CD14-positive monocyte (primary cell): ENCODE measurements at regions not wholly inside any gene's neighbourhood (a gene's known extent, or its start where the extent isn't known, plus 50 kb on each side); places are given as distances from the start of the nearest gene placed in this dataset.

Source experiments
- DNase-seq, 3 donors: peaks; one replicate each; pipeline ENCODE4 v3.0.0-alpha.2; 2011 to 2022
- H2AFZ ChIP-seq: 2 replicates; pipeline ENCODE4 v1.6.0; 2012; ENCODE audit warnings: mild to moderate bottlenecking, low read depth, low read length, inconsistent platforms; ENCODE audit not compliant: insufficient read depth, poor library complexity, severe bottlenecking
- H3K27ac ChIP-seq, 2 donors: 1 replicate in 1 of 2; 2 replicates in 1 of 2; pipeline ENCODE4 v1.5.1; 2012 to 2013; ENCODE audit warnings: low read length in 2 of 2, control low read depth in 1 of 2, inconsistent platforms in 1 of 2, low read depth in 1 of 2, mild to moderate bottlenecking in 1 of 2
- H3K27me3 ChIP-seq, 2 donors: one replicate each; pipeline versions ENCODE4 v1.6.0 to v1.6.1; 2011 to 2013; ENCODE audit warnings: low read length in 2 of 2; ENCODE audit not compliant: control insufficient read depth in 2 of 2, insufficient read depth in 2 of 2
- H3K36me3 ChIP-seq, 2 donors: replicated peaks in 1 of 2; 1 replicate in 1 of 2; 2 replicates in 1 of 2; pipeline versions ENCODE4 v1.5.1 to v1.6.1; 2012 to 2013; ENCODE audit warnings: low read length in 2 of 2, control low read depth in 1 of 2, inconsistent platforms in 1 of 2, mild to moderate bottlenecking in 1 of 2; ENCODE audit not compliant: insufficient read depth in 2 of 2, control insufficient read depth in 1 of 2
- H3K4me1 ChIP-seq, 2 donors: 1 replicate in 1 of 2; 2 replicates in 1 of 2; pipeline versions ENCODE4 v1.5.1 to v1.6.1; 2012 to 2013; ENCODE audit warnings: low read length in 2 of 2, control low read depth in 1 of 2, inconsistent platforms in 1 of 2, mild to moderate bottlenecking in 1 of 2, moderate library complexity in 1 of 2; ENCODE audit not compliant: insufficient read depth in 2 of 2, control insufficient read depth in 1 of 2
- H3K4me2 ChIP-seq: replicated peaks from 2 replicates; pipeline ENCODE3; 2012; ENCODE audit warnings: low read length, moderate library complexity, mild to moderate bottlenecking; ENCODE audit not compliant: poor library complexity, severe bottlenecking; ENCODE audit errors: extremely low read depth
- H3K4me3 ChIP-seq, 3 experiments: fragments of 200-600 bp in 1 of 3; sonication (generic) in 1 of 3; replicated peaks in 1 of 3; 1 replicate in 2 of 3; 2 replicates in 1 of 3; pipeline ENCODE4 v1.5.1; 2011 to 2013; ENCODE audit warnings: low read length in 3 of 3, mild to moderate bottlenecking in 3 of 3, control low read depth in 2 of 3, low read depth in 2 of 3, inconsistent platforms in 1 of 3, moderate library complexity in 1 of 3
- H3K79me2 ChIP-seq: 2 replicates; pipeline ENCODE4 v1.6.0; 2012; ENCODE audit warnings: mild to moderate bottlenecking, control low read depth, inconsistent platforms, low read length, moderate library complexity; ENCODE audit not compliant: insufficient read depth
- H3K9ac ChIP-seq: 2 replicates; pipeline ENCODE4 v1.6.0; 2017; ENCODE audit warnings: low read length, mild to moderate bottlenecking; ENCODE audit not compliant: insufficient read depth, poor library complexity, severe bottlenecking
- H3K9me3 ChIP-seq, 2 donors: replicated peaks in 1 of 2; 1 replicate in 1 of 2; 2 replicates in 1 of 2; pipeline versions ENCODE4 v1.5.1 to v1.6.1; 2012 to 2013; ENCODE audit warnings: low read length in 2 of 2, control low read depth in 1 of 2; ENCODE audit not compliant: control insufficient read depth in 1 of 2, insufficient read depth in 1 of 2
- H4K20me1 ChIP-seq: 2 replicates; pipeline ENCODE4 v1.6.0; 2012; ENCODE audit warnings: mild to moderate bottlenecking, low read length, control low read depth, moderate library complexity; ENCODE audit not compliant: insufficient read depth
- H3K27ac Mint-ChIP-seq, 7 donors: one replicate each; pipeline ENCODE4 v1.8.0; 2020; ENCODE audit warnings: mild to moderate bottlenecking in 7 of 7, mixed read lengths in 7 of 7, moderate library complexity in 6 of 7, inconsistent platforms in 2 of 7
- H3K27me3 Mint-ChIP-seq, 3 donors: one replicate each; pipeline ENCODE4 v1.8.0; 2021 to 2022; ENCODE audit warnings: low read depth in 3 of 3, mild to moderate bottlenecking in 3 of 3, mixed read lengths in 3 of 3, moderate library complexity in 3 of 3, inconsistent platforms in 1 of 3
- H3K36me3 Mint-ChIP-seq, 2 donors: one replicate each; pipeline ENCODE4 v1.8.0; 2020; ENCODE audit warnings: mixed read lengths in 2 of 2, inconsistent platforms in 1 of 2, mild to moderate bottlenecking in 1 of 2
- H3K4me1 Mint-ChIP-seq: one replicate; pipeline ENCODE4 v1.8.0; 2020; ENCODE audit warnings: mild to moderate bottlenecking, mixed read lengths
- H3K4me3 Mint-ChIP-seq, 2 donors: one replicate each; pipeline ENCODE4 v1.8.0; 2020; ENCODE audit warnings: mild to moderate bottlenecking in 2 of 2, mixed read lengths in 2 of 2, moderate library complexity in 1 of 2
- H3K9me3 Mint-ChIP-seq, 7 donors: one replicate each; pipeline ENCODE4 v1.8.0; 2020 to 2022; ENCODE audit warnings: mixed read lengths in 7 of 7, mild to moderate bottlenecking in 6 of 7, moderate library complexity in 6 of 7, inconsistent platforms in 2 of 7
- WGBS: methylation state at CpG from one replicate; pipeline ENCODE4 v1.1.5; 2013; ENCODE audit warnings: missing lambda C conversion rate; ENCODE audit not compliant: insufficient coverage; 5-methylcytosine and 5-hydroxymethylcytosine counted together
- intact Hi-C, 2 donors: fragments of 100-400 bp; cut with micrococcal nuclease; formaldehyde crosslinking; loops; one replicate each; pipeline versions ENCODE4 v1.15.0 to v1.15.1; 2023
- TF ChIP-seq, protein P1 (sequence below): fragments of 200-600 bp; IDR thresholded peaks from one replicate; pipeline ENCODE4 v1.8.0; 2022; ENCODE audit warnings: antibody characterized with exemption, mild to moderate bottlenecking

DNA sequence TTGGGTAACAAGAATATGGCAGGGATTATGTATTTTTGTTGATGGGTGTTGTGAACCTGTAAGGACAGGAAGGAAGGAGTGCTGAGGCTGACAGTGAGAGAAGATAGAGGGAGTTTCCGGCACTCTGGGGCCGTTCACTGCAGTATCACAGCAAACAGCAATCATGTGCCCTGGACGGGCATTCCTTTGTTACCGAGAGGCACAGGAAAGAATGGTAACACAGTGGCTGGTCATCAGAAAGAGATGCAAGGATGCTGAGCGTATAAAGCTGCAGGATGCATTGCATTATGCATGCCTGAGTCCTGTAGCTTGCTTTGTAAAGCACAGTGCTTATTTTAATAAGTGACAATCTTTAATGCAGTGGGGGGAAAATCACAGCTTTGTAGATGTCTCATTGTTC lies 286.8 kb downstream of the RPS24 start:
- H4K20me1 ChIP-seq, result no peaks in the 10 kb centered on the region
- DNase-seq, result no peak
- H3K27ac ChIP-seq, result no peak overlapping the region
- Mint-ChIP-seq H3K9me3 (peaks cover under 1 to 15% (median 8%) of the 10 kb centered on the region in 7 donors), H3K36me3 (no peaks in the 10 kb centered on the region), H3K4me3 (no peak overlapping the region), H3K4me1 (no peaks in the 10 kb centered on the region), H3K27ac (peak overlapping the region in 1 of 7 donors; percentile 17), H3K27me3 (peaks cover 2 to 4% (median 3%) of the 10 kb centered on the region in 3 donors)
- TF ChIP-seq, protein P1, sequence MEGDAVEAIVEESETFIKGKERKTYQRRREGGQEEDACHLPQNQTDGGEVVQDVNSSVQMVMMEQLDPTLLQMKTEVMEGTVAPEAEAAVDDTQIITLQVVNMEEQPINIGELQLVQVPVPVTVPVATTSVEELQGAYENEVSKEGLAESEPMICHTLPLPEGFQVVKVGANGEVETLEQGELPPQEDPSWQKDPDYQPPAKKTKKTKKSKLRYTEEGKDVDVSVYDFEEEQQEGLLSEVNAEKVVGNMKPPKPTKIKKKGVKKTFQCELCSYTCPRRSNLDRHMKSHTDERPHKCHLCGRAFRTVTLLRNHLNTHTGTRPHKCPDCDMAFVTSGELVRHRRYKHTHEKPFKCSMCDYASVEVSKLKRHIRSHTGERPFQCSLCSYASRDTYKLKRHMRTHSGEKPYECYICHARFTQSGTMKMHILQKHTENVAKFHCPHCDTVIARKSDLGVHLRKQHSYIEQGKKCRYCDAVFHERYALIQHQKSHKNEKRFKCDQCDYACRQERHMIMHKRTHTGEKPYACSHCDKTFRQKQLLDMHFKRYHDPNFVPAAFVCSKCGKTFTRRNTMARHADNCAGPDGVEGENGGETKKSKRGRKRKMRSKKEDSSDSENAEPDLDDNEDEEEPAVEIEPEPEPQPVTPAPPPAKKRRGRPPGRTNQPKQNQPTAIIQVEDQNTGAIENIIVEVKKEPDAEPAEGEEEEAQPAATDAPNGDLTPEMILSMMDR, result no peak
- intact Hi-C loops, result no loop called here
- H3K79me2 ChIP-seq, result no peaks in the 10 kb centered on the region
- no peaks in the 10 kb centered on the region for H3K9me3 ChIP-seq
- no peak overlapping the region for H3K9ac ChIP-seq
- 68% methylated on average over 5 of the region's 5 CpGs for WGBS
- no peaks in the 10 kb centered on the region for H3K4me1 ChIP-seq
- no peak overlapping the region for H3K4me2 ChIP-seq
- no peaks in the 10 kb centered on the region for H3K36me3 ChIP-seq
- H2AFZ ChIP-seq, result no peak overlapping the region
- no peak overlapping the region for H3K4me3 ChIP-seq
- no peaks in the 10 kb centered on the region for H3K27me3 ChIP-seq

DNA sequence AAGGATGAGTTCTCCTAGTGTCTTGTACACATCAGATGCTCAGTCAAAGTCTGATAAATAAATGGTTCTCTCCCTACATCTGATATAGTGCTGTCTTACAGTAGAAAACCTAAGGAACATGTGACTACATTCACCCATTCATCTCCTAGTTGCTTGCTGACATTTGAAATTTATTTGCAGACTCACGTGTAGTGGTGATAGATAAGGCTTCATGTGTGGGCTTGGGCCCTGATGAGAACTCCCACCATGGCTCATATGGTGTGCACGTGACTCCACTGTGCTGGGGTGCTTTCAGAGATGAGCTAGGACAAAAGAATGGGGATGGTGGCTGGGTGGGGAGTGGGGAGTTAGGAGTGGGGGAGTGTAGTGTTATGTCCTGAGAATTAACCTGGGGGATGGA lies 287.3 kb downstream of the RPS24 start:
- Histone ChIP-seq H3K36me3 (no peaks in the 10 kb centered on the region), H3K9me3 (peaks cover 0 to 5% of the 10 kb centered on the region in 2 donors), H3K27ac (no peak overlapping the region), H3K4me3 (no peak overlapping the region), H3K4me2 (no peak overlapping the region), H3K4me1 (no peaks in the 10 kb centered on the region), H3K9ac (no peak overlapping the region), H3K27me3 (no peaks in the 10 kb centered on the region), H2AFZ (no peak overlapping the region), H3K79me2 (no peaks in the 10 kb centered on the region), H4K20me1 (no peaks in the 10 kb centered on the region)
- no peak for DNase-seq
- WGBS, result 89% methylated on average over 1 of the region's 2 CpGs
- H3K4me3 Mint-ChIP-seq, result no peak overlapping the region
- H3K27me3 Mint-ChIP-seq, result peaks cover 2 to 4% (median 3%) of the 10 kb centered on the region in 3 donors
- TF ChIP-seq, protein P1, result no peak
- intact Hi-C loops, result no loop called here
- H3K9me3 Mint-ChIP-seq, result peaks cover 5 to 18% (median 13%) of the 10 kb centered on the region in 7 donors
- H3K27ac Mint-ChIP-seq, result no peak overlapping the region
- H3K36me3 Mint-ChIP-seq, result no peaks in the 10 kb centered on the region
- H3K4me1 Mint-ChIP-seq, result no peaks in the 10 kb centered on the region
